Tibial artery (tissue), 4 donors: ENCODE measurements at regions not wholly inside any gene's neighbourhood (a gene's known extent, or its start where the extent isn't known, plus 50 kb on each side); places are given as distances from the start of the nearest gene placed in this dataset.
A peak's percentile ranks its signal among the peaks of the same experiment; 100 is the strongest.

Source experiments
- DNase-seq, 2 donors: peaks; one replicate each; pipeline ENCODE4 v3.0.0-alpha.2; 2019
- H3K27ac ChIP-seq, 2 donors: fragments of 200-600 bp; sonication (generic) in 1 of 2; 1 replicate in 1 of 2; 2 replicates in 1 of 2; pipeline ENCODE4 v1.5.1; 2018 to 2019; ENCODE audit warnings: mild to moderate bottlenecking in 1 of 2
- H3K27me3 ChIP-seq, 2 donors: fragments of 200-600 bp; sonication (generic) in 1 of 2; one replicate each; pipeline versions ENCODE4 v1.5.1 to v1.6.0; 2016 to 2019
- H3K36me3 ChIP-seq, 3 donors: fragments of 200-600 bp; sonication (generic) in 2 of 3; one replicate each; pipeline ENCODE4 v1.5.1; 2016 to 2019; ENCODE audit warnings: mild to moderate bottlenecking in 2 of 3
- H3K4me1 ChIP-seq, 4 donors: fragments of 200-600 bp; sonication (generic) in 2 of 4; 1 replicate in 3 of 4; 2 replicates in 1 of 4; pipeline ENCODE4 v1.5.1; 2016 to 2019
- H3K4me3 ChIP-seq, 2 donors: fragments of 200-600 bp; sonication (generic) in 1 of 2; 1 replicate in 1 of 2; 2 replicates in 1 of 2; pipeline ENCODE4 v1.5.1; 2018 to 2019; ENCODE audit warnings: mild to moderate bottlenecking in 2 of 2
- H3K9me3 ChIP-seq, 3 donors: fragments of 200-600 bp; sonication (generic) in 1 of 3; one replicate each; pipeline ENCODE4 v1.5.1; 2016 to 2019
- intact Hi-C: fragments of 100-400 bp; cut with DNase I; formaldehyde crosslinking; loops from one replicate; pipeline ENCODE4 v1.15.0; 2023; ENCODE audit warnings: low total_unique reads
- TF ChIP-seq, protein P1 (sequence below), 2 experiments: fragments of 200-600 bp in 1 of 2; fragments of 450-650 bp in 1 of 2; IDR thresholded peaks; one replicate each; pipeline ENCODE4 v1.5.1; 2017 to 2019; ENCODE audit warnings: antibody characterized with exemption in 2 of 2, mild to moderate bottlenecking in 1 of 2, moderate library complexity in 1 of 2

DNA sequence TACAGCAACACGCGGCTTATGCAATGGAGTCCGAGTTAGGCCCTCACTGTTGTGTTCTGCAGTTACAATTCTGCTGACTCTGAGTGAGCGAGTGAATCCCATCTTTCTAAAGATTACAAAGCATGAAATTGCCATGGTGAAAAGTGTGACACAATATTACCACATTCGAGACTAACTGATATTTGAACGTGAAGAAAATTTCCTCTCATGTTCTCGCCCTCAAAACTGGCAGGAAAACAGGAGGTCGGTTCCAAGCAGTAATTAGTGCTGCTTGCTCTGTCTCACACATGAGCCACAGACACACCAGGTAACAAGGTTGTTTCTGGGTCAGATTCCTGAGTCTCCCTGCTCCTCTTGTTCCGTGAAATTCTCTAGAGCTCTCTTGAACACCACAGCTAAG is 93.7 kb upstream of the RIOK3 start:
- Histone ChIP-seq H3K4me1 (peaks cover 0 to 49% (median 33%) of the 10 kb centered on the region in 4 donors), H3K9me3 (no peaks in the 10 kb centered on the region), H3K4me3 (no peak overlapping the region), H3K27ac (peak overlapping the region; percentile 72 to 78), H3K27me3 (no peaks in the 10 kb centered on the region), H3K36me3 (no peaks in the 10 kb centered on the region)
- intact Hi-C loops, result loop anchor here (5.0 to 10.0 kb wide), 2 partner anchors 125 to 227 kb away; no protein-coding TSS in a partner anchor
- TF ChIP-seq, protein P1, sequence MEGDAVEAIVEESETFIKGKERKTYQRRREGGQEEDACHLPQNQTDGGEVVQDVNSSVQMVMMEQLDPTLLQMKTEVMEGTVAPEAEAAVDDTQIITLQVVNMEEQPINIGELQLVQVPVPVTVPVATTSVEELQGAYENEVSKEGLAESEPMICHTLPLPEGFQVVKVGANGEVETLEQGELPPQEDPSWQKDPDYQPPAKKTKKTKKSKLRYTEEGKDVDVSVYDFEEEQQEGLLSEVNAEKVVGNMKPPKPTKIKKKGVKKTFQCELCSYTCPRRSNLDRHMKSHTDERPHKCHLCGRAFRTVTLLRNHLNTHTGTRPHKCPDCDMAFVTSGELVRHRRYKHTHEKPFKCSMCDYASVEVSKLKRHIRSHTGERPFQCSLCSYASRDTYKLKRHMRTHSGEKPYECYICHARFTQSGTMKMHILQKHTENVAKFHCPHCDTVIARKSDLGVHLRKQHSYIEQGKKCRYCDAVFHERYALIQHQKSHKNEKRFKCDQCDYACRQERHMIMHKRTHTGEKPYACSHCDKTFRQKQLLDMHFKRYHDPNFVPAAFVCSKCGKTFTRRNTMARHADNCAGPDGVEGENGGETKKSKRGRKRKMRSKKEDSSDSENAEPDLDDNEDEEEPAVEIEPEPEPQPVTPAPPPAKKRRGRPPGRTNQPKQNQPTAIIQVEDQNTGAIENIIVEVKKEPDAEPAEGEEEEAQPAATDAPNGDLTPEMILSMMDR (IDR thresholded peaks at IDR 0.05), result no peak
- no peak for DNase-seq

DNA sequence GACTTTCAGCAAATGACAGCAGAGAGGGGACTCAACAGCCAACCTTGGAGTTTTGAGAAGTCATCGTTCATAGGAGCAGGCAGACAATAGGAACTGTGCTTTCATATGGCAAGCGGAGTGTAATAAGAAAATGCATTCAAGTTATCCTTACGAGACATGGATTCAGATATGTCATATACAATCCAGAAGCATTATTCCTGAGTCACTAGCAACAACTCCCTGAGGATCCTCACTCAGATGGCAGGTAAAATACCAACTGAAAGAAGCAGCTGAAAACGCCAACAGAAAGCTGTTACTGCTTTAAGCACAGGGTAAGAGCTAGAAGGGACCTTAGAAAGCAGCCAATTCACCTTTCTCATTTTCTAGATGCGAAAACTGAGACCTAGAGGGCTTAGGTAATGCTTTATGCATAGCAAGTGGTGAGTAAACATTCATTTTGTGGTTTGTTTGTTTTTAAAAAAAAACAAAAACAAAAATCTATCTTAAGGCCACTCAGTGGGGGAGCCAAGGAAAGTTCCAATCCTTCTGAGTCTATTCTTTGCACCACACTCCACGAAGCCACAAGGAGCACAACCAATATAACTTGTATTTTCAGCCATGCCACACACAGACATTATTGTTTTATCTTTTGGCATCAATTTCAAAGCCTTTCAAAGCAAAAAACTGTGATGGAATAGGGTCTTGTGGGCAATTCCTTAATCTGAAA is 89.1 kb upstream of the RIOK3 start:
- H3K27me3 ChIP-seq, result no peaks in the 10 kb centered on the region
- peaks cover 0 to 25% (median 15%) of the 10 kb centered on the region in 4 donors for H3K4me1 ChIP-seq
- H3K36me3 ChIP-seq, result no peaks in the 10 kb centered on the region
- DNase-seq, result no peak
- H3K4me3 ChIP-seq, result no peak overlapping the region
- TF ChIP-seq, protein P1 (IDR thresholded peaks at IDR 0.05), result no peak
- intact Hi-C loops, result no loop called here
- peak overlapping the region in 1 of 2 donors; percentile 40 for H3K27ac ChIP-seq
- no peaks in the 10 kb centered on the region for H3K9me3 ChIP-seq

DNA sequence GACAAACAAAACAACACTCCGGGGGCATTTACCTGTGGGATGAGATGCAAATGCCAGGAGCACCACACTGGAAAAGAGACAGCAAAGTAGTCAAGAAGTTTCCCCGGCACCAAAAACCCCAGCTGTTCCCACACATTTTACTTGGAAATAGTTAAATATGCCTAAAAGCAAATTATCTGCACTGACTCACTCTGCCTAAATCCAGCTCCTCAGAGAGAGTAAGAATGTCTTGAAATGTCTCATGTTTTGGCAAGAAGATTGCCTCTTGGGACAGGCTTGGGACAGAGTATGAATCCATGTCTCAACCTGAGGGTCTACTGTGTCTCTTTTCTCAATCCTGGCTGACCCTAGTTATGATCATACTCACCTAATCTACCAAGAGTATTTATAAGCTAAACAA is 87.5 kb upstream of the RIOK3 start:
- DNase-seq, result peak in 1 of 2 donors; percentile 53
- intact Hi-C loops, result no loop called here
- Histone ChIP-seq H3K27me3 (no peaks in the 10 kb centered on the region), H3K4me1 (peaks cover 0 to 27% (median 16%) of the 10 kb centered on the region in 4 donors), H3K9me3 (no peaks in the 10 kb centered on the region), H3K4me3 (no peak overlapping the region), H3K27ac (peak overlapping the region; percentile 60 to 63), H3K36me3 (no peaks in the 10 kb centered on the region)
- TF ChIP-seq, protein P1 (IDR thresholded peaks at IDR 0.05), result no peak

DNA sequence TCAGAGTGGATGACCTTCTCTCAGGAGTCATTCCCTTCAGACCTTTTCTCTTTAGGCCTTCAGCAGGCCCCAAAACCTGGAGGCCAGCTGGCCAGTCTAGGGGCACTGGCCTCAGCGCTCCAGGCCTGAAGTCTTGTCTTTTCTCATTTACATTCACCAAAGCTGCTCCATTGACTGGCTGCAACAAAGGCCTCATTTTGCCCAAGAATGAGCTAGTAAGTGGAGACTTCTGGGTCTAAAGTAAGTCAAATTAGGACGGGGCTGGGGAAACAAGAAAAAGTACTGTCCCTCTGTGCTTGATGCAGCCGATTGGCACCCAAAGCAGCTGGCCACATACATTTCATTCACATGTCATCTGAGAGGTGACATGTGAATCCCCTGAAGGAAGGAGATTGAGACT is 83.8 kb upstream of the RIOK3 start:
- Histone ChIP-seq H3K36me3 (no peaks in the 10 kb centered on the region), H3K4me3 (no peak overlapping the region), H3K27me3 (no peaks in the 10 kb centered on the region), H3K9me3 (no peaks in the 10 kb centered on the region), H3K27ac (peak overlapping the region; percentile 6 to 50), H3K4me1 (peaks cover 0 to 27% (median 16%) of the 10 kb centered on the region in 4 donors)
- intact Hi-C loops, result no loop called here
- TF ChIP-seq, protein P1 (IDR thresholded peaks at IDR 0.05), result no peak
- DNase-seq, result no peak

DNA sequence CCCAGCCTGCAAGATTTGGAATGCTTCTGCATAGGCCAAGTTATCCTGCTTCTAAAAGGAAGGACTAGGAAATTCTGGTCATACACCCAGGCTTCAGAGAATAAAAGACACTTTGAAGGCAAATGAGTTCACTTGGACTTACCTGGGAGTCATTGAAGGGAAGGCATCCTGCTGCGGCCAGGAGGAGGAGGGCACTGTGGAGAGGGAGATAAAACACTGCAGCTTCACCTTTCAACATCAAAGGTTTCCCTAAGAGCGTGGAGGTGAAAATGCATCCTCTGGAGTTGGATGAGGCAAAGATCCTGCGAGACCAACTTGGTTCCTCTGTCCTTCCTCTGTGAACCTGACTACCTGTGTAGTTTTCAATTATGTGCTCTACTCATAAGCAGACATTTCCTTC is 79.5 kb upstream of the RIOK3 start:
- Histone ChIP-seq H3K4me3 (no peak overlapping the region), H3K36me3 (no peaks in the 10 kb centered on the region), H3K4me1 (peaks cover 0 to 26% (median 16%) of the 10 kb centered on the region in 4 donors), H3K27ac (no peak overlapping the region), H3K9me3 (no peaks in the 10 kb centered on the region), H3K27me3 (no peaks in the 10 kb centered on the region)
- no peak for DNase-seq
- intact Hi-C loops, result no loop called here
- TF ChIP-seq, protein P1 (IDR thresholded peaks at IDR 0.05), result no peak
